CMK (cell line): ENCODE measurements at regions not wholly inside any gene's neighbourhood (a gene's known extent, or its start where the extent isn't known, plus 50 kb on each side); places are given as distances from the start of the nearest gene placed in this dataset.
A peak's percentile ranks its signal among the peaks of the same experiment; 100 is the strongest.

Experiments
- DNase-seq: peaks from one replicate; pipeline ENCODE4 v3.0.0-alpha.2; 2010; ENCODE audit warnings: low read depth

DNA sequence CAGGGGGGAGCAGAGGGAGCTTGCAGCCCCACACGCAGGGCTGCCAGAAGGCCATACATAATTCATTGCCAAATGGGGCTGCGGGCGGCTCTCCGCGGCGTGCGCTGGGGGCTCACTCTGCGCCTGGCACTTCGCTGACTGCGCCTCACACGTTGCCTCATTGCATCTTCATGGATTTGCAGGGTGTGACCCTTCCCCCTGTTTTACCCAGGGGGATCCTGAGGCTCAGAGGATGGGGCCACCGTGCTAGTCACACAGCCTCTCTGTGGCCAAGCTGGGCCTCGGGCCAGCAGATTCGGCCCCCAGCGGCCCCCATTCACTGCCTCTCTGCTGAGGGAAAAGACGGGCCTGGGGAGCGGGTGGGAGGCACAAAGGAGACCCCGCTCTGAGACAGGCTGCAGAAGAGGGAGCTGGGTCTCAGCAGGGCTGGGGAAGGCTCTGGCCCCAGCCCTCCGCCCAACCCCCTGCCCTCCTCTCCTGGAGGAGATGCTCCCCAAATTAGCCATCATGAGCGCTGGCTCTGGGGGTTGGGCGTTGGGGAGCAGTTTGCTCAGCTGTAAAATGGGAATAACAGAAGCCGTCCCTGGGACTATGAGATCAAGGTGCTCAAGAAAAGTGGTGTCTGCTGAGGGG lies 115.5 kb downstream of the C9orf50 start:
- DNase-seq, result no peak

GRCh38 chr9:129504404-129504803 lies 116.5 kb downstream of the C9orf50 start:
- no peak for DNase-seq

GRCh38 chr9:129501771-129502319 lies 119.1 kb downstream of the C9orf50 start:
- no peak for DNase-seq

- no peak for DNase-seq
Measured at GRCh38 chr9:129500863-129501770, 119.8 kb downstream of the C9orf50 start.

DNA sequence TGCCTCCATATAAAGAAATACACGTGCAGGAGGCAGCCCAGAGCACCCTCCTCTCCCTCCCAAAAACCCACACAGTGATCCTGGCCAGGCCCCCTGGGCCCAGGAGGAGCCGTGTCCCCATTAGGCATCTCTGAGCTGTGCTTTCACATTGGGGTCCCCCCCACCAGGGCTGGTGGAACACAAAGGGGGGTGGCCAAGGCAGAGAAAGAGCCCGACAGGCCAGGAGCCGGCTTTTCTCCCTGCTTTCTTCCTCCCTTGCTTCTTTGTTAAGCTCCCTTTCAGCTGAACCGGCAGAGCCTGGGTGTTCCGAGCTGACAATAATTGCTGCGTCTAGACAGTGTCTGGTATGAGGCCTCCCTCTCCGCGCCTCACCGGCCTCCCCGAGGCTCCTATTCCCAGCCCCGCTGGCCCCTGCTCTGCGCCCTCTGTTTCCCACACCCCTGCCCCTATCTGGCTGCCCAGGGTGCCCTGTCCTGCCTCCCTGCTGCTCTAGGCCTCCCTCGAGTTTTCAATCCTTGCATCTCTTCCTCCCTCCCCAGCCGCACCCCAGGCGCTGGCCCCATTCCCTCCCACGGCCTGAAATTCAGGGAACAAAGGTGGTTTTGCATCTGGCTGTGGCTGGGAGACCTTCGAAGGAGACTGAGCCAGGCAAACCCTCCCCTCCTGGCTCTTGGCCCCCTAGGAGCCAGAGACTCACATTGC lies 120.6 kb downstream of the C9orf50 start:
- no peak for DNase-seq

GRCh38 chr9:129498451-129499384 lies 122.2 kb downstream of the C9orf50 start:
- DNase-seq, result no peak

GRCh38 chr9:129497813-129498450 lies 123.0 kb downstream of the C9orf50 start:
- no peak for DNase-seq

GRCh38 chr9:129497005-129497812 lies 123.7 kb downstream of the C9orf50 start:
- DNase-seq, result no peak

GRCh38 chr9:129496473-129497004 lies 124.4 kb downstream of the C9orf50 start:
- DNase-seq, result no peak

DNA sequence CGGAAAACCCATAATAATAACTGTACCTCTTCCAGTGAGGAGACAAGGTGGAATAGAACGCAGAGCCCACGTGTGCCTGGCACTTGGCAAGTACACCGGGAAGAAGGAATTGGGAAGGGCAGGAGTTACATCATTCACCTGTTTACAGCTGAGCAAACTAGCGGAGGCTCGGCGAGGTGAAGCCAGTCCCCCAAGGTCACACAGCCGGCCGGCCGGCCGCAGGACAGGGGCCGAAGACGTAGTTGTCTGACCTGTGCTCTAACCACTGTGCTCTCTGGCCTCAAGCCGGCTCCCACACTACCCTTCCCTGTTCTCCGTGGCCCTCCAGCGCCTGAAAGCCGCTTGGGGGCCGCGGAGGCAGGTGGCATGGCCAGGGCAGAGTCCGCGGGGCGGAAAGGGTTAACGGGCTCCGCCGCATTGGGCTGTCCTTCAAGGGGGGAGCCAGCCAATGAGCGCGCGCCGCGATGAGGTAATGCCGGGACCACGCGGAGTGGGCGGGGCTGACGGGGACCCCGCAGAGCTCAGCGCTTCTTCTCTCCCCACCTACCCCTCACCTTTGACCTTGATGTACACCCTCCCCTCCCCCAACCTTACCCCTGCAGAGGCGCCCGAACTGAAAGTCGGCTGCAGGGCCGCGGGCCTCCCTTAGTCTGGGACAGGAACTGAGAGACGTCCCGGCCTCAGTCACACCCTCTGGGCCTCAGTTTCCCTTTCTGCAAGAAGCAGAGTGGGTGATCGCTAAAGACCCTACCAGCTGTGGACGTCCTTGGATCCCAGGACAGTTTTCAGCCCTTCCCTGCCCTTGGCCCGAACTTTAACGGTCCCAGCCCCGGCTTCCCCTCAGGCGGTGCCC lies 125.1 kb downstream of the C9orf50 start:
- peak; percentile 79 for DNase-seq

- DNase-seq, result no peak
Measured at GRCh38 chr9:129494113-129494789, 126.7 kb downstream of the C9orf50 start.

DNA sequence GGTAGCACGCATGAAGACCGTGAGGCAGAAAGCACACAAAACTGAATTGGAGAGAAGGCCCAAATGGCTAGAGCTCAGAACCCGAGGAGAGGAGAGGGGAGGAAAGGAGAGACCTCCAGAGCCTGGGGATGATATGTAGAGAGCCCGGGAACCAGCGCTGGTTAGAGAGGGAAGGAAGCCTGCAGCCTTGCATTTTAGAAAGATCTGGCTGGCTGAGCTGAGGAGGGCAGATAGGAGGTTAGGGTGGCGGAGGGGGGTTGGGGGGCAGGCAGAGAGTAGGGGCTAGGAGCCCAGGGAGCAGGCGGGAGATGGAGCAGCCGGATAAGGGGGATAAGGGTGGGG lies 127.2 kb downstream of the C9orf50 start:
- DNase-seq, result no peak

- no peak for DNase-seq
Measured at GRCh38 chr9:129493002-129493705, 127.7 kb downstream of the C9orf50 start.

DNA sequence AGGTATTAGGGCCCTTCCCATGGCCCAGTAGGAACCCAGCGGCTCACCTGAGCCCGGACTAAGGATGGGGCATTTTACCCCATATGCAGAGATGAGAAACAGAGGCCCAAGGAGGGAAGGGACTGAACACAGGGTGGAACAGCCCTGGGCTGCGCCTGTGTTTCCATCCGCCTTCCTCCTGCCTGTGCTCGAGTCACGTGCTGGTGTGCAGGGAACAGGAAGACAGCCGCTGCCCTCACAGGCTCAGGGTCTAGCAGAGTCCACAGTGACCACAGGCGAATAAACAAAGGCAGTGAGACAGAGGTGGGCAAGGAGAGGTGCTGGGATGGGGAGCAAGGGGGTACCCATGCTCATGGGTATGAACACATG lies 129.4 kb downstream of the C9orf50 start:
- no peak for DNase-seq

DNA sequence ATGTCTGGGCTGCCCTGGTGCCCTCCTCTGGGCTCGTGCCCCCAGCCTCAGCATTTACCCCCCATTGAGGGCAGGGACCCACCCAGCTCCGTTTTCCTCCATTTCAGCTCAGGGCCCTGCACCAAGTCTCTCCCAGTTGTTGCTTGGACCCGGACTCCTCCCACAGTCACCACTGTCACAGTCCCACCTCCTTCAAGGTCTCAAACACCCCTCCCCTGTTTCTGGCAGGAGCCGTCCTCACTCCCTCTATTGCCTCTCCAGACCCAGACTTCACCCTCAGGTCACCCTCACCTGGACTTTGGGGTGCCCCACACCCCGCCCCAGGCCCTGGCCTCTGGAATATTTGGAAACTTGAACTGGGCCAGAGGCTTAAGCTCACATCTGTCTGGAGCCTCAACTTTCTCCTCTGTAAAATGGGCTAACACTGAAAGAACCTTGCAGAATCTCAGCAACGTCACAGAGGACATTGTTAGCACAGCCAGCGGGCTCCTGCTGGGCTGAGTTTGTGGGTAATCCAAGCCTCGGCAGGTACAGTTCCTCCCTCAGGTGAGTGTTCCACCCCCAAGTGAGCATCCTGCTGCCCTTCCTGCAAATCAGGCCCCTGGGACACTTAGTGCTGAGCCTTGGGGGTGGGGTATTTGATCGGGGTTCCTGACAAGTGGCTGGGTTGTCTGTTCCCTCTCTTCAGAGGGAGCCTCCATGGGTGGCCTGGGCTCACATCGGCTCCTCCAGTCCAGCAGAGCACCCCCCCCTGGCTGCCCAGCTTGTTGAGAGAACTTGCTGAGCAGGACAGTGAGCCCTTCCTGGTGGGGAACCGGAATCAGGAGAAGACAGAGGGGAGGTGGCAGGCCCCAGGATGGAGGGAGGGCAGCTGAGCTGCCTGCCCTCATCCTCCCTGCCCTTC lies 130.1 kb downstream of the C9orf50 start:
- DNase-seq, result no peak

GRCh38 chr9:129489838-129490582 lies 130.9 kb downstream of the C9orf50 start:
- DNase-seq, result no peak
